ENCODE measurements at regions not wholly inside any gene's neighbourhood (a gene's known extent, or its start where the extent isn't known, plus 50 kb on each side); places are given as distances from the start of the nearest gene placed in this dataset.
A peak's percentile ranks its signal among the peaks of the same experiment; 100 is the strongest.

GRCh38 chr12:115404761-115405470 lies 720.9 kb upstream of the TBX3 start:
- peaks cover 29% of the 10 kb centered on the region for H3K4me1 Mint-ChIP-seq
- no peak overlapping the region for H3K4me3 Mint-ChIP-seq
- H3K27ac Mint-ChIP-seq, result peak overlapping the region; percentile 87
- no peaks in the 10 kb centered on the region for H3K27me3 Mint-ChIP-seq (ENCODE audit: low read depth)
- TF ChIP-seq CTCF (IDR thresholded peaks at IDR 0.05; ENCODE audit: unreplicated experiment), result no peak
- DNase-seq (ENCODE audit: low spot score in 2 of 2, unreplicated experiment in 2 of 2), result no peak
- peaks cover 4% of the 10 kb centered on the region for H3K9me3 Mint-ChIP-seq
- no peaks in the 10 kb centered on the region for H3K36me3 Mint-ChIP-seq

- Mint-ChIP-seq H3K36me3 (no peaks in the 10 kb centered on the region), H3K27me3 (ENCODE audit: low read depth) (no peaks in the 10 kb centered on the region), H3K4me1 (peaks cover 28% of the 10 kb centered on the region), H3K4me3 (no peak overlapping the region), H3K9me3 (peaks cover 4% of the 10 kb centered on the region), H3K27ac (peak overlapping the region; percentile 25)
- no peak for DNase-seq (ENCODE audit: low spot score in 2 of 2, unreplicated experiment in 2 of 2)
- no peak for TF ChIP-seq CTCF (IDR thresholded peaks at IDR 0.05; ENCODE audit: unreplicated experiment)
These were observed 719.7 kb upstream of the TBX3 start for GRCh38 chr12:115403689-115404088.

- H3K4me3 Mint-ChIP-seq, result no peak overlapping the region
- no peaks in the 10 kb centered on the region for H3K36me3 Mint-ChIP-seq
- peaks cover 4% of the 10 kb centered on the region for H3K9me3 Mint-ChIP-seq
- H3K27me3 Mint-ChIP-seq (ENCODE audit: low read depth), result no peaks in the 10 kb centered on the region
- no peak for TF ChIP-seq CTCF (IDR thresholded peaks at IDR 0.05; ENCODE audit: unreplicated experiment)
- no peak overlapping the region for H3K27ac Mint-ChIP-seq
- DNase-seq (ENCODE audit: low spot score in 2 of 2, unreplicated experiment in 2 of 2), result no peak
- peaks cover 28% of the 10 kb centered on the region for H3K4me1 Mint-ChIP-seq
These were observed 719.3 kb upstream of the TBX3 start for GRCh38 chr12:115403253-115403652.

GRCh38 chr12:115402443-115403180 lies 718.6 kb upstream of the TBX3 start:
- H3K4me3 Mint-ChIP-seq, result no peak overlapping the region
- peaks cover 28% of the 10 kb centered on the region for H3K4me1 Mint-ChIP-seq
- DNase-seq (ENCODE audit: low spot score in 2 of 2, unreplicated experiment in 2 of 2), result no peak
- no peaks in the 10 kb centered on the region for H3K36me3 Mint-ChIP-seq
- peaks cover 4% of the 10 kb centered on the region for H3K9me3 Mint-ChIP-seq
- no peaks in the 10 kb centered on the region for H3K27me3 Mint-ChIP-seq (ENCODE audit: low read depth)
- TF ChIP-seq CTCF (IDR thresholded peaks at IDR 0.05; ENCODE audit: unreplicated experiment), result no peak
- no peak overlapping the region for H3K27ac Mint-ChIP-seq

GRCh38 chr12:115401761-115402160 lies 717.8 kb upstream of the TBX3 start:
- TF ChIP-seq CTCF (IDR thresholded peaks at IDR 0.05; ENCODE audit: unreplicated experiment), result no peak
- H3K27me3 Mint-ChIP-seq (ENCODE audit: low read depth), result no peaks in the 10 kb centered on the region
- peaks cover 11% of the 10 kb centered on the region for H3K9me3 Mint-ChIP-seq
- peak overlapping the region; percentile 40 for H3K27ac Mint-ChIP-seq
- H3K4me1 Mint-ChIP-seq, result peaks cover 21% of the 10 kb centered on the region
- H3K36me3 Mint-ChIP-seq, result peaks cover 3% of the 10 kb centered on the region
- DNase-seq (ENCODE audit: low spot score in 2 of 2, unreplicated experiment in 2 of 2), result no peak
- H3K4me3 Mint-ChIP-seq, result no peak overlapping the region
